ENCODE measurements at regions not wholly inside any gene's neighbourhood (a gene's known extent, or its start where the extent isn't known, plus 50 kb on each side); places are given as distances from the start of the nearest gene placed in this dataset.

DNA sequence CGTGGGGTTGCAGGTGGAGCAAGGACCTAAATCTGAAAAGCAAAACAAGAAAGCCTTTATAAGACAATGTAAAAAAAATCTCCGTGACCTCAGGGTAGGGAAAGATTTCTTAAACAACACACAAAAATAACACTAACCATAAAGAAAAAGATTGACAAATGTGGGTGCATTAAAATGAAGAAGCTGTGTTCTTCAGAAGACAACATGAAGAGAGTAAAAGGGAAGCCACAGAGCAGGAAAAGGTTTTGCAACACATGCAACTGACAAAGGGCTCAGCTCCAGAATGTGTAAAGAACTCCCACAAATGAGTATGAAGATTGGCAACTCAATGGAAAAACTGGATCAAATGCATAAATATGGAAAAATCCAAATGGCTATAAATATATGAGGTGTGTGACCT is 74.2 kb downstream of the MAGEF1 start:
- Histone ChIP-seq H3K36me3 (ENCODE audit: control insufficient read depth, insufficient read depth, low read length) (no peaks in the 10 kb centered on the region), H3K9me3 (no peaks in the 10 kb centered on the region), H3K4me3 (ENCODE audit: low read depth, low read length) (no peak overlapping the region), H3K4me1 (no peaks in the 10 kb centered on the region), H3K27me3 (replicated peaks; ENCODE audit: control insufficient read depth, insufficient read depth, low read length) (no peaks in the 10 kb centered on the region)
- no peaks in the 10 kb centered on the region for H3K36me3 Mint-ChIP-seq (ENCODE audit: insufficient read depth, unreplicated experiment)
- H3K9me3 Mint-ChIP-seq (ENCODE audit: unreplicated experiment) = no peaks in the 10 kb centered on the region
- DNase-seq = no peak
- H3K27me3 Mint-ChIP-seq (ENCODE audit: insufficient read depth, unreplicated experiment) = no peaks in the 10 kb centered on the region
- POLR2A ChIA-PET = no interaction called here
- H3K4me1 Mint-ChIP-seq (ENCODE audit: low read depth, unreplicated experiment) = peaks cover 4% of the 10 kb centered on the region
- H3K27ac Mint-ChIP-seq (ENCODE audit: unreplicated experiment) = no peak overlapping the region
- TF ChIP-seq, protein P1, sequence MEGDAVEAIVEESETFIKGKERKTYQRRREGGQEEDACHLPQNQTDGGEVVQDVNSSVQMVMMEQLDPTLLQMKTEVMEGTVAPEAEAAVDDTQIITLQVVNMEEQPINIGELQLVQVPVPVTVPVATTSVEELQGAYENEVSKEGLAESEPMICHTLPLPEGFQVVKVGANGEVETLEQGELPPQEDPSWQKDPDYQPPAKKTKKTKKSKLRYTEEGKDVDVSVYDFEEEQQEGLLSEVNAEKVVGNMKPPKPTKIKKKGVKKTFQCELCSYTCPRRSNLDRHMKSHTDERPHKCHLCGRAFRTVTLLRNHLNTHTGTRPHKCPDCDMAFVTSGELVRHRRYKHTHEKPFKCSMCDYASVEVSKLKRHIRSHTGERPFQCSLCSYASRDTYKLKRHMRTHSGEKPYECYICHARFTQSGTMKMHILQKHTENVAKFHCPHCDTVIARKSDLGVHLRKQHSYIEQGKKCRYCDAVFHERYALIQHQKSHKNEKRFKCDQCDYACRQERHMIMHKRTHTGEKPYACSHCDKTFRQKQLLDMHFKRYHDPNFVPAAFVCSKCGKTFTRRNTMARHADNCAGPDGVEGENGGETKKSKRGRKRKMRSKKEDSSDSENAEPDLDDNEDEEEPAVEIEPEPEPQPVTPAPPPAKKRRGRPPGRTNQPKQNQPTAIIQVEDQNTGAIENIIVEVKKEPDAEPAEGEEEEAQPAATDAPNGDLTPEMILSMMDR (IDR thresholded peaks at IDR 0.05; ENCODE audit: insufficient read depth in 1 of 2, low read depth in 1 of 2, low read length in 1 of 2, severe bottlenecking in 1 of 2, unreplicated experiment in 1 of 2) = no peak
- intact Hi-C loops (cut with micrococcal nuclease; ENCODE audit: unreplicated experiment) = no loop called here
- CTCF ChIA-PET = no interaction called here
- BruUV-seq (replicated peaks) = no TSS peak
- H3K4me3 Mint-ChIP-seq (ENCODE audit: unreplicated experiment) = no peak overlapping the region

DNA sequence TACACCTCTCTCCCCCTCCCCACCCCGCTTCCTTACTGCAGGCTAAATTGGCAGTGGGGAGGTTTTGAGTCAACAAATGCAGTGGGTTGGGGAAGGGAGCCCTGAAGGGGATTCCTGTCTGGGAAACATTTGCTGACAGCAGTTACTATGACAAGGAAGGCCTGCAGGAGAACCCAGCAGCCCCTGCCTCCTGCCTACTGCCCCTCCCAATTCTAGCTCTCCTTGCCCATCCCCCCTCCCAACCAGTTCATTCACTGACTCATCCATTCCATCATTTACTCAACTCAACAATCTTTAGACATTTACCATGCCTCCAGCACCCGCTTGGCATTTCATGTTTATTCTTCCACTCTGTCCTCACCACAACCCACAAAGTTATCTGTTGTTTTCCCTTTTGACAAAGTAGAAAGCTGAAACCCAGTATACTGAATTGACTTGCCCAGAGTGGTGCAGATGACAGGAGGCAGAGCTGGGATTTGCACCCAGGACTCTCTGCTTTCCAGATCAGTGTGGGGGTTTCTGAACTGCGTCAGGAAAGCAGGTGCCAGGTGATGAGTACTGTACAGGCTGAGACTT is 75.0 kb downstream of the MAGEF1 start:
- POLR2A ChIA-PET = no interaction called here
- Histone ChIP-seq H3K9me3 (no peaks in the 10 kb centered on the region), H3K27me3 (replicated peaks; ENCODE audit: control insufficient read depth, insufficient read depth, low read length) (no peaks in the 10 kb centered on the region), H3K4me1 (no peaks in the 10 kb centered on the region), H3K36me3 (ENCODE audit: control insufficient read depth, insufficient read depth, low read length) (no peaks in the 10 kb centered on the region), H3K4me3 (ENCODE audit: low read depth, low read length) (no peak overlapping the region)
- TF ChIP-seq, protein P1 (IDR thresholded peaks at IDR 0.05; ENCODE audit: insufficient read depth in 1 of 2, low read depth in 1 of 2, low read length in 1 of 2, severe bottlenecking in 1 of 2, unreplicated experiment in 1 of 2) = no peak
- Mint-ChIP-seq H3K27ac (ENCODE audit: unreplicated experiment) (no peak overlapping the region), H3K4me3 (ENCODE audit: unreplicated experiment) (no peak overlapping the region), H3K9me3 (ENCODE audit: unreplicated experiment) (no peaks in the 10 kb centered on the region), H3K27me3 (ENCODE audit: insufficient read depth, unreplicated experiment) (no peaks in the 10 kb centered on the region), H3K36me3 (ENCODE audit: insufficient read depth, unreplicated experiment) (no peaks in the 10 kb centered on the region), H3K4me1 (ENCODE audit: low read depth, unreplicated experiment) (peaks cover 8% of the 10 kb centered on the region)
- intact Hi-C loops (cut with micrococcal nuclease; ENCODE audit: unreplicated experiment) = no loop called here
- CTCF ChIA-PET = no interaction called here
- no peak for DNase-seq
- no TSS peak for BruUV-seq (replicated peaks)

DNA sequence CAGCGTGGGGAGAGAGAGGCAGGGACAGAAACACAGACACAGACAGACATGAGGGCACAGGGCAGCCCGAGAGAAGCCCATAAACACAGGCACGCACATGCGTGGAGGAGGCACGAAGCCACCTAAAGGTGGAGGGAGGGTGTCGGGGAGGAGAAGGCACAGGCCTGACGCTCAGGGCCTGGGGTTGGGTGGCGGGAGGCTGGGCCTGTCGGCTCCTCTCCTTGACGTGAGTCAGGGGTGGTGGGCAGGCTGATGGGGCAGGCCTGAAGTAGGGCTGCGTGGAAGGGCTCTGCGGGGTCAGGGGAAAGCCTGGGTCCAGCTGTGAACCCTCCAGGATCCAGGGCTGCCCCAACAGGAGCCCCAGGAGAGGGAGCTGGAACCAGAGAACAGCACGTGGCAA is 74.2 kb downstream of the EPHB3 start:
- TF ChIP-seq, protein P1 (IDR thresholded peaks at IDR 0.05; ENCODE audit: insufficient read depth in 1 of 2, low read depth in 1 of 2, low read length in 1 of 2, severe bottlenecking in 1 of 2, unreplicated experiment in 1 of 2) = no peak
- H3K27ac Mint-ChIP-seq (ENCODE audit: unreplicated experiment) = no peak overlapping the region
- no peak overlapping the region for H3K4me3 ChIP-seq (ENCODE audit: low read depth, low read length)

More for the DNA sequence above, 74.2 kb downstream of the EPHB3 start:
- no peaks in the 10 kb centered on the region for H3K4me1 ChIP-seq
- H3K36me3 Mint-ChIP-seq (ENCODE audit: insufficient read depth, unreplicated experiment) = no peaks in the 10 kb centered on the region
- no peaks in the 10 kb centered on the region for H3K27me3 ChIP-seq (replicated peaks; ENCODE audit: control insufficient read depth, insufficient read depth, low read length)
- H3K4me3 Mint-ChIP-seq (ENCODE audit: unreplicated experiment) = no peak overlapping the region
- ChIA-PET CTCF (no interaction called here), POLR2A (no interaction called here)
- H3K9me3 Mint-ChIP-seq (ENCODE audit: unreplicated experiment) = no peaks in the 10 kb centered on the region
- no peaks in the 10 kb centered on the region for H3K27me3 Mint-ChIP-seq (ENCODE audit: insufficient read depth, unreplicated experiment)
- no peaks in the 10 kb centered on the region for H3K9me3 ChIP-seq
- DNase-seq = no peak
- BruUV-seq (replicated peaks) = no TSS peak
- peaks cover 8% of the 10 kb centered on the region for H3K4me1 Mint-ChIP-seq (ENCODE audit: low read depth, unreplicated experiment)
- H3K36me3 ChIP-seq (ENCODE audit: control insufficient read depth, insufficient read depth, low read length) = no peaks in the 10 kb centered on the region
- intact Hi-C loops (cut with micrococcal nuclease; ENCODE audit: unreplicated experiment) = no loop called here
